Stimulated activated memory B cell treated with anti-CD40 and anti-IgM and Interleukin-4, amounts not matched to agents 10 μg/mL and 1 μg/mL and 100 μg/mL, for 72 hours (primary cell): ENCODE measurements at regions not wholly inside any gene's neighbourhood (a gene's known extent, or its start where the extent isn't known, plus 50 kb on each side); places are given as distances from the start of the nearest gene placed in this dataset.

Experiments used
- ATAC-seq: fragments of 150-1000 bp; cut with Tn5 transposase; 2 replicates; pipeline ENCODE4 v1.10.0; 2021
- H3K27ac Mint-ChIP-seq: one replicate; pipeline ENCODE4 v1.8.0; 2022; ENCODE audit warnings: mild to moderate bottlenecking, mixed read lengths
- H3K27me3 Mint-ChIP-seq: one replicate; pipeline ENCODE4 v1.8.0; 2022; ENCODE audit warnings: mixed read lengths
- H3K36me3 Mint-ChIP-seq: one replicate; pipeline ENCODE4 v1.8.0; 2022; ENCODE audit warnings: mixed read lengths
- H3K4me1 Mint-ChIP-seq: one replicate; pipeline ENCODE4 v1.8.0; 2022; ENCODE audit warnings: mixed read lengths
- H3K4me3 Mint-ChIP-seq: one replicate; pipeline ENCODE4 v1.8.0; 2022; ENCODE audit warnings: mild to moderate bottlenecking, moderate library complexity, mixed read lengths
- H3K9me3 Mint-ChIP-seq: one replicate; pipeline ENCODE4 v1.8.0; 2022; ENCODE audit warnings: mixed read lengths

- Mint-ChIP-seq H3K27ac (no peak overlapping the region), H3K27me3 (no peaks in the 10 kb centered on the region)
These were observed 319.4 kb upstream of the ATP2B1 start for GRCh38 chr12:90027889-90028634.

GRCh38 chr12:90027041-90027440, 318.4 kb upstream of the ATP2B1 start:
- Mint-ChIP-seq H3K27ac (no peak overlapping the region), H3K9me3 (no peaks in the 10 kb centered on the region), H3K27me3 (no peaks in the 10 kb centered on the region), H3K4me1 (no peaks in the 10 kb centered on the region), H3K4me3 (no peak overlapping the region), H3K36me3 (no peaks in the 10 kb centered on the region)
- no peak for ATAC-seq

More at GRCh38 chr12:90027889-90028634, 319.4 kb upstream of the ATP2B1 start:
- Mint-ChIP-seq H3K9me3 (peaks cover under 1% of the 10 kb centered on the region), H3K36me3 (no peaks in the 10 kb centered on the region), H3K4me3 (no peak overlapping the region), H3K4me1 (no peaks in the 10 kb centered on the region)
- ATAC-seq: no peak

- Mint-ChIP-seq H3K27me3 (no peaks in the 10 kb centered on the region), H3K4me3 (no peak overlapping the region), H3K27ac (no peak overlapping the region), H3K36me3 (no peaks in the 10 kb centered on the region), H3K4me1 (no peaks in the 10 kb centered on the region), H3K9me3 (no peaks in the 10 kb centered on the region)
- no peak for ATAC-seq
These were observed 317.9 kb upstream of the ATP2B1 start for GRCh38 chr12:90026516-90026915.

GRCh38 chr12:90024262-90024661, 315.6 kb upstream of the ATP2B1 start:
- H3K27ac Mint-ChIP-seq: no peak overlapping the region
- no peaks in the 10 kb centered on the region for H3K27me3 Mint-ChIP-seq
- no peak for ATAC-seq
- no peak overlapping the region for H3K4me3 Mint-ChIP-seq
- H3K4me1 Mint-ChIP-seq: no peaks in the 10 kb centered on the region
- H3K9me3 Mint-ChIP-seq: no peaks in the 10 kb centered on the region
- H3K36me3 Mint-ChIP-seq: no peaks in the 10 kb centered on the region

GRCh38 chr12:90023207-90023900, 314.7 kb upstream of the ATP2B1 start:
- H3K9me3 Mint-ChIP-seq: no peaks in the 10 kb centered on the region
- no peak for ATAC-seq

GRCh38 chr12:90021795-90022440, 313.3 kb upstream of the ATP2B1 start:
- no peak overlapping the region for H3K27ac Mint-ChIP-seq
- H3K9me3 Mint-ChIP-seq: no peaks in the 10 kb centered on the region
- no peak overlapping the region for H3K4me3 Mint-ChIP-seq
- no peaks in the 10 kb centered on the region for H3K4me1 Mint-ChIP-seq
- no peak for ATAC-seq
- H3K36me3 Mint-ChIP-seq: no peaks in the 10 kb centered on the region
- H3K27me3 Mint-ChIP-seq: no peaks in the 10 kb centered on the region

More at GRCh38 chr12:90023207-90023900, 314.7 kb upstream of the ATP2B1 start:
- Mint-ChIP-seq H3K36me3 (no peaks in the 10 kb centered on the region), H3K4me1 (no peaks in the 10 kb centered on the region), H3K4me3 (no peak overlapping the region), H3K27me3 (no peaks in the 10 kb centered on the region), H3K27ac (no peak overlapping the region)

- no peak overlapping the region for H3K4me3 Mint-ChIP-seq
- H3K36me3 Mint-ChIP-seq: no peaks in the 10 kb centered on the region
- no peaks in the 10 kb centered on the region for H3K9me3 Mint-ChIP-seq
- no peaks in the 10 kb centered on the region for H3K4me1 Mint-ChIP-seq
- ATAC-seq: no peak
- H3K27me3 Mint-ChIP-seq: no peaks in the 10 kb centered on the region
- H3K27ac Mint-ChIP-seq: no peak overlapping the region
These were observed 312.2 kb upstream of the ATP2B1 start for GRCh38 chr12:90020881-90021280.

- Mint-ChIP-seq H3K9me3 (no peaks in the 10 kb centered on the region), H3K27ac (no peak overlapping the region), H3K36me3 (no peaks in the 10 kb centered on the region), H3K4me1 (no peaks in the 10 kb centered on the region), H3K4me3 (no peak overlapping the region), H3K27me3 (no peaks in the 10 kb centered on the region)
- no peak for ATAC-seq
These were observed 311.8 kb upstream of the ATP2B1 start for GRCh38 chr12:90020436-90020835.

- Mint-ChIP-seq H3K27ac (no peak overlapping the region), H3K27me3 (no peaks in the 10 kb centered on the region), H3K36me3 (no peaks in the 10 kb centered on the region), H3K9me3 (no peaks in the 10 kb centered on the region), H3K4me3 (no peak overlapping the region), H3K4me1 (no peaks in the 10 kb centered on the region)
- ATAC-seq: no peak
These were observed 311.4 kb upstream of the ATP2B1 start for GRCh38 chr12:90020014-90020413.

- Mint-ChIP-seq H3K27me3 (no peaks in the 10 kb centered on the region), H3K36me3 (no peaks in the 10 kb centered on the region), H3K4me1 (peaks cover 16% of the 10 kb centered on the region), H3K4me3 (no peak overlapping the region), H3K9me3 (no peaks in the 10 kb centered on the region), H3K27ac (no peak overlapping the region)
- no peak for ATAC-seq
These were observed 308.7 kb upstream of the ATP2B1 start for GRCh38 chr12:90017316-90017715.

GRCh38 chr12:90015228-90015627, 306.6 kb upstream of the ATP2B1 start:
- H3K27ac Mint-ChIP-seq: peak overlapping the region; percentile 62
- H3K4me1 Mint-ChIP-seq: peaks cover 22% of the 10 kb centered on the region
- no peak overlapping the region for H3K4me3 Mint-ChIP-seq
- H3K36me3 Mint-ChIP-seq: no peaks in the 10 kb centered on the region
- ATAC-seq: no peak
- H3K27me3 Mint-ChIP-seq: no peaks in the 10 kb centered on the region
- H3K9me3 Mint-ChIP-seq: no peaks in the 10 kb centered on the region

GRCh38 chr12:90013409-90013808, 304.8 kb upstream of the ATP2B1 start:
- Mint-ChIP-seq H3K27ac (peak overlapping the region; percentile 46), H3K27me3 (no peaks in the 10 kb centered on the region), H3K36me3 (no peaks in the 10 kb centered on the region), H3K4me3 (no peak overlapping the region), H3K4me1 (peaks cover 22% of the 10 kb centered on the region), H3K9me3 (no peaks in the 10 kb centered on the region)
- peak; percentile 88 for ATAC-seq

GRCh38 chr12:90010089-90010488, 301.5 kb upstream of the ATP2B1 start:
- Mint-ChIP-seq H3K4me3 (no peak overlapping the region), H3K9me3 (no peaks in the 10 kb centered on the region), H3K27ac (peak overlapping the region; percentile 19), H3K36me3 (no peaks in the 10 kb centered on the region), H3K4me1 (peaks cover 37% of the 10 kb centered on the region), H3K27me3 (no peaks in the 10 kb centered on the region)
- no peak for ATAC-seq

GRCh38 chr12:90008277-90008676, 299.6 kb upstream of the ATP2B1 start:
- H3K9me3 Mint-ChIP-seq: no peaks in the 10 kb centered on the region
- H3K4me1 Mint-ChIP-seq: peaks cover 48% of the 10 kb centered on the region
- H3K27ac Mint-ChIP-seq: peak overlapping the region; percentile 42
- no peak overlapping the region for H3K4me3 Mint-ChIP-seq
- no peak for ATAC-seq
- H3K36me3 Mint-ChIP-seq: no peaks in the 10 kb centered on the region
- H3K27me3 Mint-ChIP-seq: no peaks in the 10 kb centered on the region

- ATAC-seq: peak; percentile 96
- Mint-ChIP-seq H3K9me3 (peaks cover 6% of the 10 kb centered on the region), H3K4me1 (peaks cover 49% of the 10 kb centered on the region), H3K4me3 (peak overlapping the region; percentile 30), H3K27me3 (no peaks in the 10 kb centered on the region), H3K36me3 (peaks cover 9% of the 10 kb centered on the region), H3K27ac (peak overlapping the region; percentile 90)
These were observed 295.9 kb upstream of the ATP2B1 start for GRCh38 chr12:90004319-90005074.
